ENCODE measurements at regions not wholly inside any gene's neighbourhood (a gene's known extent, or its start where the extent isn't known, plus 50 kb on each side); places are given as distances from the start of the nearest gene placed in this dataset.

DNA sequence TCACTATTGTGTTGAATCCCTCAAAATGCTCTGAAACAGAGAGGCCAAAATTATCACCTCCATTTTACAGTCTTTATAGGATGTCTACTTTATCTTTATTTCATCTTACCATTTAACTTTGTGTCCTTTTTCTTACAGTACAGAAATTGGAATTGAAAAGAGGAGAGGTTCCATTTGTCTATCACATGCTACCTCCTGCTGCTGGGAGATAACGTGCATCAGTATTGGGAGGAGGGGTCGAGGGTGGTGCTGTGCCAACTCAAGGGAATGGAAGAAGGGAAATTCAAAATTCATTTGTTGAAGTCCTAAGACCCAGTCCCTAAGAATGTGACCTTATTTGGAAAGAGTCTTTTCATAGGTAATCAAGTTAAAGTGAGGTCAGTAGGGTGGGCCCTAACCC, 85.3 kb downstream of the HHIPL2 start:
- Mint-ChIP-seq H3K27ac (no peak overlapping the region), H3K4me1 (peaks cover 13% of the 10 kb centered on the region), H3K36me3 (ENCODE audit: low read depth) (peaks cover 3% of the 10 kb centered on the region), H3K27me3 (peaks cover 6% of the 10 kb centered on the region), H3K4me3 (no peak overlapping the region), H3K9me3 (peaks cover 6% of the 10 kb centered on the region)
- DNase-seq, result no peak
- POLR2A ChIA-PET, result no interaction called here
- CTCF ChIA-PET, result interaction anchor here (4.8 kb wide), 1 partner anchor 171 kb away, joined by 69 read pairs; no protein-coding TSS in a partner anchor
- no peak for ATAC-seq (ENCODE audit: low read depth)
- intact Hi-C loops (cut with micrococcal nuclease), result no loop called here
- TF ChIP-seq, protein P1, sequence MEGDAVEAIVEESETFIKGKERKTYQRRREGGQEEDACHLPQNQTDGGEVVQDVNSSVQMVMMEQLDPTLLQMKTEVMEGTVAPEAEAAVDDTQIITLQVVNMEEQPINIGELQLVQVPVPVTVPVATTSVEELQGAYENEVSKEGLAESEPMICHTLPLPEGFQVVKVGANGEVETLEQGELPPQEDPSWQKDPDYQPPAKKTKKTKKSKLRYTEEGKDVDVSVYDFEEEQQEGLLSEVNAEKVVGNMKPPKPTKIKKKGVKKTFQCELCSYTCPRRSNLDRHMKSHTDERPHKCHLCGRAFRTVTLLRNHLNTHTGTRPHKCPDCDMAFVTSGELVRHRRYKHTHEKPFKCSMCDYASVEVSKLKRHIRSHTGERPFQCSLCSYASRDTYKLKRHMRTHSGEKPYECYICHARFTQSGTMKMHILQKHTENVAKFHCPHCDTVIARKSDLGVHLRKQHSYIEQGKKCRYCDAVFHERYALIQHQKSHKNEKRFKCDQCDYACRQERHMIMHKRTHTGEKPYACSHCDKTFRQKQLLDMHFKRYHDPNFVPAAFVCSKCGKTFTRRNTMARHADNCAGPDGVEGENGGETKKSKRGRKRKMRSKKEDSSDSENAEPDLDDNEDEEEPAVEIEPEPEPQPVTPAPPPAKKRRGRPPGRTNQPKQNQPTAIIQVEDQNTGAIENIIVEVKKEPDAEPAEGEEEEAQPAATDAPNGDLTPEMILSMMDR (IDR thresholded peaks at IDR 0.05), result no peak

DNA sequence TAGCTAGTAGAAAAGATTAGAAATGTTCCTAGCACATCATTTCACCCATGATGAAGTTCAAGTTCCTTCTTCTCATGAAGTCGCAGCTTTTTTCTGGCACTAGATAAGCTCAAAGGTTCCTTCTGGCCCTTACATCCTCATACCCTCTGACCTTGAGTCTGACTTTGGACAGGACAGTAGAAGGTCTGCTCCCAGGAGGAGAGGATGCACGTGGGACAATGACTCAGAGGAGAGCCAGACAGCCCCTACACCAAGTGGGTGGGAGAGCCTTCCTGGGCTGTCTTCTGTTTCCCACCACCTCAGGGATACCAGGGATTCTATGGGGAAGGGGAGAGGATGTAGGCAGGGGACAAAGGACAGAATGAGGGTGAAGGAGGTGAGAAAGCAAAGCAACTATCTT, 86.0 kb downstream of the HHIPL2 start:
- intact Hi-C loops (cut with micrococcal nuclease), result no loop called here
- H3K27me3 Mint-ChIP-seq, result peaks cover 6% of the 10 kb centered on the region
- CTCF ChIA-PET, result no interaction called here
- POLR2A ChIA-PET, result no interaction called here
- no peak for ATAC-seq (ENCODE audit: low read depth)
- TF ChIP-seq, protein P1 (IDR thresholded peaks at IDR 0.05), result no peak
- no peak for DNase-seq
- H3K27ac Mint-ChIP-seq, result no peak overlapping the region
- H3K4me1 Mint-ChIP-seq, result peaks cover 13% of the 10 kb centered on the region
- peaks cover 3% of the 10 kb centered on the region for H3K36me3 Mint-ChIP-seq (ENCODE audit: low read depth)
- H3K9me3 Mint-ChIP-seq, result peaks cover 13% of the 10 kb centered on the region
- H3K4me3 Mint-ChIP-seq, result no peak overlapping the region

DNA sequence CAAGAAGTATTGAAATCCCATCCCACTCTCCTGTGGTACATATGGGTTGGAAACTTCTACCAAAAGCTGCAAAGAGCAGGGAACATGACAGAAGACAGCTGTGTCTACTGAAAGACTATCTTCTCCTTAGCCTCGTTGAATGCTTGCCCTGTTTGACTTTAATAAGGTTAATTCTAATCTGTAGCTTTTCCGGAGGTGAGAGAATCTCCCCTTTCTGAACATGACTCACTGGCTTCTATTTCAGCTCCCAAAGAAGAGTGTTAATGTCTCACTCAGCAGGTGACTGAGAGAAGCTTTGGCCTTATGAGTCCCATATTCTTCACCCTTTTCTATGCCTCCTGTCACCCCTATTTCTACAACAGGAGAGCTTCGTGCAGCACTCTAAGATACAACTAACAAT, 88.3 kb downstream of the HHIPL2 start:
- no peaks in the 10 kb centered on the region for H3K36me3 Mint-ChIP-seq (ENCODE audit: low read depth)
- H3K4me3 Mint-ChIP-seq, result no peak overlapping the region
- DNase-seq (no peak), ATAC-seq (ENCODE audit: low read depth) (no peak)
- TF ChIP-seq, protein P1 (IDR thresholded peaks at IDR 0.05), result no peak
- CTCF ChIA-PET, result no interaction called here
- intact Hi-C loops (cut with micrococcal nuclease), result loop anchor here (5.0 to 10.0 kb wide), 2 partner anchors 915 to 1567 kb away; no protein-coding TSS in a partner anchor
- peaks cover 14% of the 10 kb centered on the region for H3K9me3 Mint-ChIP-seq
- POLR2A ChIA-PET, result no interaction called here
- H3K27me3 Mint-ChIP-seq, result peaks cover 4% of the 10 kb centered on the region
- no peak overlapping the region for H3K27ac Mint-ChIP-seq
- peaks cover 15% of the 10 kb centered on the region for H3K4me1 Mint-ChIP-seq

DNA sequence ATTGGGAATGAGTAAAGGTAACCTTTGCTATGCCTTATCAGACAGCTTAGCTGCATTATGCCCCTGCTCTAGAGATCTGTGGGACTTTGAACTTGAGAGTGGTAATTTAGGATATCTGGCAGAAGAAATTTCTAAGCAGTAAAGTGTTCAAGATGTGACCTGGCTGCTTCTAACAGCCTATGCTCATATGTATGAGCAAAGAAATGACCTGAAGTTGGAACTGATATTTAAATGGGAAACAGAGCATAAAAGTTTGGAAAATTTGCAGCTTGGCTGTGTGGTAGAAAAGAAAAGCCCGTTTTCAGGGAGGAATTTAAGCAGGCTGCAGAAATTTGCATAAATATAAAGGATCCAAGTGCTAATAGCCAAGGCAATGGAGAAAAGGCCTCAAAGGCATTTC, 90.4 kb downstream of the HHIPL2 start:
- ChIA-PET CTCF (no interaction called here), POLR2A (no interaction called here)
- intact Hi-C loops (cut with micrococcal nuclease), result loop anchor here (5.0 to 10.0 kb wide), 2 partner anchors 913 to 1565 kb away; no protein-coding TSS in a partner anchor
- DNase-seq (no peak), ATAC-seq (ENCODE audit: low read depth) (no peak)
- Mint-ChIP-seq H3K27me3 (peaks cover 3% of the 10 kb centered on the region), H3K4me1 (peaks cover 12% of the 10 kb centered on the region), H3K27ac (no peak overlapping the region), H3K4me3 (no peak overlapping the region), H3K9me3 (peaks cover 14% of the 10 kb centered on the region), H3K36me3 (ENCODE audit: low read depth) (no peaks in the 10 kb centered on the region)
- TF ChIP-seq, protein P1 (IDR thresholded peaks at IDR 0.05), result no peak

DNA sequence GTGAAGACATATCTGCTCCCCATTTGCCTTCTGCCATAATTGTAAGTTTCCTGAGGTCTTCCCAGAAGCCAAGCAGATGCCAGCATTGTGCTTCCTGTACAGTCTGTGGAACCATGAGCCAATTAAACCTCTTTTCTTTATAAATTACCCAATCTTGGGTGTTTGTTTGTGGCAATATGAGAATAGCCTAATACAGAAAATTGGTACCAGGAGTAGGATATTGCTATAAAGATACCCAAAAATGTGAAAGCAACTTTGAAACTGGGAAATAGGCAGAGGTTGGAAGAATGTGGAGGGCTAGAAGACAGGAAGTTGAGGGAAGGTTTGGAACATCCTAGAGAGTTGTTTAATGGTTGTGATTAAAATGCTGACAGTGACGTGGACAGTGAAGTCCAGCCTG, 90.8 kb downstream of the HHIPL2 start:
- DNase-seq (no peak), ATAC-seq (ENCODE audit: low read depth) (no peak)
- ChIA-PET CTCF (interaction anchor here (1.0 to 3.6 kb wide), 4 partner anchors 980 to 1582 kb away, joined by 3 to 69 read pairs (median 13); no protein-coding TSS in a partner anchor), POLR2A (no interaction called here)
- Mint-ChIP-seq H3K4me1 (peaks cover 12% of the 10 kb centered on the region), H3K27ac (no peak overlapping the region), H3K36me3 (ENCODE audit: low read depth) (no peaks in the 10 kb centered on the region), H3K27me3 (peaks cover 3% of the 10 kb centered on the region), H3K9me3 (peaks cover 14% of the 10 kb centered on the region), H3K4me3 (no peak overlapping the region)
- TF ChIP-seq, protein P1 (IDR thresholded peaks at IDR 0.05), result no peak
- intact Hi-C loops (cut with micrococcal nuclease), result loop anchor here (5.0 to 10.0 kb wide), 2 partner anchors 912 to 1565 kb away; no protein-coding TSS in a partner anchor
